ENCODE measurements at regions not wholly inside any gene's neighbourhood (a gene's known extent, or its start where the extent isn't known, plus 50 kb on each side); places are given as distances from the start of the nearest gene placed in this dataset.
A peak's percentile ranks its signal among the peaks of the same experiment; 100 is the strongest.

DNA sequence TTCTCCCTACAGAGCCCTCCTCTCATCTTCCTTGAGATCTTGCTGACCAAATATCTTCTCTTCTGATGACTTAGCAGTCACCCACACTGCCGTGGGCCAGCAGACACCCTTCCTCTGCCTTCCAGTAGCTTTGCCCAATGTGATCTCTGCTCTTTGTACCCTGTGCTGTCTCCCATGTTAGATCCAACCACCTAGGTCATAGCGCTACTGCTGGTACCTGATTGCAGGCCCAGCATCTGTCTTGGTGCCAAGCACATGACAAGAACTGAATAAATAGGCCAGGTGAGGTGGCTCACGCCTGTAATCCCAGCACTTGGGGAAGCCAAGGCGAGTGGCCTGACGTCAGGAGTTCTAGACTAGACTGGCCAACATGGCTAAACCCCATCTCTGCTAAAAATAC lies 149.7 kb downstream of the TM9SF2 start:
- FAIRE-seq (no peak), DNase-seq (ENCODE audit: low read depth in 1 of 2, low spot score in 2 of 2) (no peak)
- no peak overlapping the region for H4K8ac ChIP-seq (ENCODE audit: extremely low read depth, insufficient read depth, low read length)
- H3K27me3 ChIP-seq (replicated peaks in 1 of 4; ENCODE audit: control insufficient read depth in 3 of 4, extremely low read depth in 1 of 4, insufficient read depth in 3 of 4, low read length in 3 of 4): no peaks in the 10 kb centered on the region
- no peaks in the 10 kb centered on the region; the same call in 1 of the 2 replicates for H3K23me2 ChIP-seq (ENCODE audit: low read depth, low read length)
- H2BK12ac ChIP-seq (ENCODE audit: low read depth, low read length): 0 out of 2 replicates have a peak overlapping the region, but pooled peaks have one; percentile 52
- POLR2A ChIA-PET (ENCODE audit: partially characterized antibody): no interaction called here
- no peak overlapping the region for H3K23ac ChIP-seq (ENCODE audit: insufficient read length)
- no peaks in the 10 kb centered on the region for H3K79me1 ChIP-seq (ENCODE audit: low read depth, low read length)
- no peak overlapping the region for H3K14ac ChIP-seq (ENCODE audit: insufficient read length)
- 0 out of 2 replicates have a peak overlapping the region, but pooled peaks have one; percentile 48 for H2BK15ac ChIP-seq (ENCODE audit: low read length)
- H4K20me1 ChIP-seq (replicated peaks in 1 of 2; ENCODE audit: control insufficient read depth in 1 of 2, insufficient read depth in 2 of 2, low read length in 2 of 2): no peaks in the 10 kb centered on the region
- no peak overlapping the region for H2BK20ac ChIP-seq (ENCODE audit: low read length)
- TF ChIP-seq GTF2F1 (IDR thresholded peaks at IDR 0.05; ENCODE audit: borderline replicate concordance, low read depth, low read length) (no peak), HDAC2 (IDR thresholded peaks at IDR 0.05; ENCODE audit: borderline replicate concordance in 1 of 2, low read depth in 2 of 2, low read length in 2 of 2) (no peak), EP300 (IDR thresholded peaks at IDR 0.05; ENCODE audit: borderline replicate concordance in 1 of 2, low read depth in 2 of 2, low read length in 2 of 2) (no peak), POU5F1 (IDR thresholded peaks at IDR 0.05; ENCODE audit: low read depth, low read length) (no peak), HDAC6 (IDR thresholded peaks at IDR 0.05; ENCODE audit: low read depth, low read length) (no peak), KDM5A (IDR thresholded peaks at IDR 0.05; ENCODE audit: low read length) (no peak), SRF (IDR thresholded peaks at IDR 0.05; ENCODE audit: low read depth, low read length) (no peak), CEBPB (IDR thresholded peaks at IDR 0.05; ENCODE audit: low read depth, low read length) (no peak), SP2 (IDR thresholded peaks at IDR 0.05; ENCODE audit: low read length) (no peak), ATF3 (IDR thresholded peaks at IDR 0.05; ENCODE audit: insufficient read depth, low read depth, low read length) (no peak), MAX (IDR thresholded peaks at IDR 0.05) (no peak)
- no peak overlapping the region for H3K27ac ChIP-seq (ENCODE audit: low read depth, low read length)
- no peak overlapping the region for H3K4me2 ChIP-seq (ENCODE audit: insufficient read depth in 1 of 2, low read depth in 2 of 2, low read length in 2 of 2)
- H3K79me2 ChIP-seq (ENCODE audit: control insufficient read depth in 1 of 2, insufficient read depth in 2 of 2, low read length in 2 of 2): no peaks in the 10 kb centered on the region
- H3K36me3 ChIP-seq (ENCODE audit: control insufficient read depth in 2 of 4, insufficient read depth in 4 of 4, low read length in 3 of 4): no peaks in the 10 kb centered on the region
- no peak overlapping the region for H2AFZ ChIP-seq (ENCODE audit: low read length)
- peaks cover 0 to 4% (median 0%) of the 10 kb centered on the region in 4 experiments; a peak in 3 of 7 replicates for H3K4me1 ChIP-seq (replicated peaks in 1 of 4; ENCODE audit: control insufficient read depth in 3 of 4, insufficient read depth in 4 of 4, low read length in 3 of 4)
- no peak overlapping the region for H3K4me3 ChIP-seq (ENCODE audit: extremely low read depth in 1 of 4, insufficient read depth in 2 of 4, low read depth in 3 of 4, low read length in 4 of 4)
- no peaks in the 10 kb centered on the region for H3K9me3 ChIP-seq (ENCODE audit: insufficient read depth in 2 of 2, low read depth in 1 of 2, low read length in 1 of 2)
- no peak overlapping the region for H3K56ac ChIP-seq (replicated peaks; ENCODE audit: insufficient read length, low read depth, low read length)
- H4K5ac ChIP-seq (ENCODE audit: insufficient read length, low read depth, low read length): no peak overlapping the region
- H3K4ac ChIP-seq (replicated peaks; ENCODE audit: insufficient read length, low read depth, low read length): no peak overlapping the region
- H4K91ac ChIP-seq (replicated peaks; ENCODE audit: insufficient read length, low read length): peak overlapping the region; percentile 58
- H3K9ac ChIP-seq (replicated peaks in 1 of 4; ENCODE audit: extremely low read depth in 1 of 4, low read depth in 3 of 4, low read length in 3 of 4): no peak overlapping the region
- 88% methylated on average over 5 of the region's 5 CpGs; no CpG with 5 or more reads in 1 of the 2 experiments for WGBS, 2 experiments (ENCODE audit: extremely low coverage in 1 of 2, insufficient coverage in 1 of 2, insufficient read length in 1 of 2, insufficient replicate concordance in 2 of 2, low coverage in 1 of 2, low lambda C conversion rate in 2 of 2, missing lambda C conversion rate in 1 of 2)
- H2BK120ac ChIP-seq (replicated peaks; ENCODE audit: low read depth, low read length): no peak overlapping the region
- peak overlapping the region; percentile 20; the same call in 1 of the 2 replicates for H2BK5ac ChIP-seq (ENCODE audit: low read depth, low read length)
- no peak overlapping the region for H3K18ac ChIP-seq (ENCODE audit: extremely low read depth, low read length)
- peak overlapping the region; percentile 17; the same call in 1 of the 2 replicates for H2AK5ac ChIP-seq (ENCODE audit: low read depth, low read length)
- CTCF ChIA-PET (ENCODE audit: partially characterized antibody): no interaction called here

Data from H1 (cell line).